Endothelial cell (in vitro differentiated cells): ENCODE measurements at regions not wholly inside any gene's neighbourhood (a gene's known extent, or its start where the extent isn't known, plus 50 kb on each side); places are given as distances from the start of the nearest gene placed in this dataset.

Source experiments
- DNase-seq: peaks from one replicate; pipeline ENCODE4 v3.0.0; 2021; ENCODE audit warnings: low spot score
- H3K27ac Mint-ChIP-seq: one replicate; pipeline ENCODE4 v1.8.0; 2021; ENCODE audit warnings: mixed read lengths, inconsistent platforms; ENCODE audit not compliant: unreplicated experiment
- H3K27me3 Mint-ChIP-seq: one replicate; pipeline ENCODE4 v1.8.0; 2021; ENCODE audit warnings: mild to moderate bottlenecking, moderate library complexity, mixed read lengths, inconsistent platforms; ENCODE audit not compliant: unreplicated experiment
- H3K36me3 Mint-ChIP-seq: one replicate; pipeline ENCODE4 v1.8.0; 2021; ENCODE audit warnings: mild to moderate bottlenecking, low read depth, mixed read lengths, inconsistent platforms; ENCODE audit not compliant: unreplicated experiment
- H3K4me1 Mint-ChIP-seq: one replicate; pipeline ENCODE4 v1.8.0; 2021; ENCODE audit warnings: mild to moderate bottlenecking, mixed read lengths, inconsistent platforms; ENCODE audit not compliant: unreplicated experiment
- H3K4me3 Mint-ChIP-seq: one replicate; pipeline ENCODE4 v1.8.0; 2021; ENCODE audit warnings: mild to moderate bottlenecking, mixed read lengths, inconsistent platforms; ENCODE audit not compliant: unreplicated experiment
- H3K9me3 Mint-ChIP-seq: one replicate; pipeline ENCODE4 v1.8.0; 2021; ENCODE audit warnings: mixed read lengths, inconsistent platforms; ENCODE audit not compliant: unreplicated experiment
- CTCF ChIP-seq: fragments of 200-600 bp; sonication (generic); IDR thresholded peaks from one replicate; pipeline ENCODE4 v1.5.0; 2021; ENCODE audit warnings: antibody characterized with exemption; ENCODE audit not compliant: unreplicated experiment

GRCh38 chr19:56942756-56943155, 102.2 kb upstream of the PEG3 start:
- H3K9me3 Mint-ChIP-seq, result peaks cover 52% of the 10 kb centered on the region
- peak; percentile 26 for DNase-seq

GRCh38 chr19:56946159-56946558, 105.6 kb upstream of the PEG3 start:
- H3K27me3 Mint-ChIP-seq, result peaks cover 10% of the 10 kb centered on the region
- DNase-seq, result no peak

More at GRCh38 chr19:56942756-56943155, 102.2 kb upstream of the PEG3 start:
- Mint-ChIP-seq H3K27ac (no peak overlapping the region), H3K4me3 (peak overlapping the region; percentile 11), H3K4me1 (no peaks in the 10 kb centered on the region), H3K27me3 (peaks cover 9% of the 10 kb centered on the region), H3K36me3 (peaks cover 22% of the 10 kb centered on the region)
- TF ChIP-seq CTCF, result no peak

GRCh38 chr19:56947206-56947605, 106.7 kb upstream of the PEG3 start:
- no peak for TF ChIP-seq CTCF
- Mint-ChIP-seq H3K27ac (no peak overlapping the region), H3K36me3 (peaks cover 16% of the 10 kb centered on the region), H3K4me3 (no peak overlapping the region), H3K9me3 (peaks cover 48% of the 10 kb centered on the region), H3K4me1 (no peaks in the 10 kb centered on the region), H3K27me3 (peaks cover 12% of the 10 kb centered on the region)
- no peak for DNase-seq

More at GRCh38 chr19:56946159-56946558, 105.6 kb upstream of the PEG3 start:
- H3K9me3 Mint-ChIP-seq, result peaks cover 49% of the 10 kb centered on the region
- no peak overlapping the region for H3K27ac Mint-ChIP-seq
- peaks cover 17% of the 10 kb centered on the region for H3K36me3 Mint-ChIP-seq
- H3K4me1 Mint-ChIP-seq, result no peaks in the 10 kb centered on the region
- H3K4me3 Mint-ChIP-seq, result no peak overlapping the region
- no peak for TF ChIP-seq CTCF

- no peak for TF ChIP-seq CTCF
- Mint-ChIP-seq H3K27me3 (peaks cover 14% of the 10 kb centered on the region), H3K4me1 (no peaks in the 10 kb centered on the region), H3K36me3 (peaks cover 16% of the 10 kb centered on the region), H3K27ac (no peak overlapping the region), H3K4me3 (no peak overlapping the region), H3K9me3 (peaks cover 41% of the 10 kb centered on the region)
- no peak for DNase-seq
Observed at GRCh38 chr19:56949626-56950025, 109.1 kb upstream of the PEG3 start.

GRCh38 chr19:56951672-56952071, 111.1 kb upstream of the PEG3 start:
- Mint-ChIP-seq H3K36me3 (peaks cover 23% of the 10 kb centered on the region), H3K27ac (no peak overlapping the region), H3K9me3 (peaks cover 48% of the 10 kb centered on the region), H3K27me3 (peaks cover 16% of the 10 kb centered on the region), H3K4me1 (no peaks in the 10 kb centered on the region), H3K4me3 (no peak overlapping the region)
- no peak for TF ChIP-seq CTCF
- no peak for DNase-seq
